ENCODE measurements at regions not wholly inside any gene's neighbourhood (a gene's known extent, or its start where the extent isn't known, plus 50 kb on each side); places are given as distances from the start of the nearest gene placed in this dataset.

- no peaks in the 10 kb centered on the region for H3K36me3 ChIP-seq (replicated peaks; ENCODE audit: control insufficient read depth, insufficient read depth, low read length)
- H3K27me3 ChIP-seq (ENCODE audit: control insufficient read depth, insufficient read depth, low read length): no peaks in the 10 kb centered on the region
- no peak for DNase-seq
- no peak overlapping the region for H3K4me3 ChIP-seq (ENCODE audit: insufficient read depth, low read depth, low read length)
Measured at GRCh38 chr16:74146643-74147042, 150.0 kb upstream of the PSMD7 start.

GRCh38 chr16:74143171-74143570 lies 153.4 kb upstream of the PSMD7 start:
- no peaks in the 10 kb centered on the region for H3K36me3 ChIP-seq (replicated peaks; ENCODE audit: control insufficient read depth, insufficient read depth, low read length)
- no peaks in the 10 kb centered on the region for H3K27me3 ChIP-seq (ENCODE audit: control insufficient read depth, insufficient read depth, low read length)
- no peak for DNase-seq
- no peak overlapping the region for H3K4me3 ChIP-seq (ENCODE audit: insufficient read depth, low read depth, low read length)

GRCh38 chr16:74141015-74141414 lies 155.6 kb upstream of the PSMD7 start:
- no peak overlapping the region for H3K4me3 ChIP-seq (ENCODE audit: insufficient read depth, low read depth, low read length)
- H3K36me3 ChIP-seq (replicated peaks; ENCODE audit: control insufficient read depth, insufficient read depth, low read length): no peaks in the 10 kb centered on the region
- H3K27me3 ChIP-seq (ENCODE audit: control insufficient read depth, insufficient read depth, low read length): no peaks in the 10 kb centered on the region
- no peak for DNase-seq

GRCh38 chr16:74140557-74140956 lies 156.1 kb upstream of the PSMD7 start:
- no peaks in the 10 kb centered on the region for H3K27me3 ChIP-seq (ENCODE audit: control insufficient read depth, insufficient read depth, low read length)
- DNase-seq: no peak
- no peak overlapping the region for H3K4me3 ChIP-seq (ENCODE audit: insufficient read depth, low read depth, low read length)
- no peaks in the 10 kb centered on the region for H3K36me3 ChIP-seq (replicated peaks; ENCODE audit: control insufficient read depth, insufficient read depth, low read length)

GRCh38 chr16:74123826-74124225 lies 172.8 kb upstream of the PSMD7 start:
- Histone ChIP-seq H3K27me3 (ENCODE audit: control insufficient read depth, insufficient read depth, low read length) (no peaks in the 10 kb centered on the region), H3K4me3 (ENCODE audit: insufficient read depth, low read depth, low read length) (no peak overlapping the region), H3K36me3 (replicated peaks; ENCODE audit: control insufficient read depth, insufficient read depth, low read length) (no peaks in the 10 kb centered on the region)
- no peak for DNase-seq

GRCh38 chr16:74123195-74123594 lies 173.4 kb upstream of the PSMD7 start:
- no peaks in the 10 kb centered on the region for H3K27me3 ChIP-seq (ENCODE audit: control insufficient read depth, insufficient read depth, low read length)
- H3K4me3 ChIP-seq (ENCODE audit: insufficient read depth, low read depth, low read length): no peak overlapping the region
- DNase-seq: no peak
- no peaks in the 10 kb centered on the region for H3K36me3 ChIP-seq (replicated peaks; ENCODE audit: control insufficient read depth, insufficient read depth, low read length)

- H3K36me3 ChIP-seq (replicated peaks; ENCODE audit: control insufficient read depth, insufficient read depth, low read length): no peaks in the 10 kb centered on the region
- no peak overlapping the region for H3K4me3 ChIP-seq (ENCODE audit: insufficient read depth, low read depth, low read length)
- no peaks in the 10 kb centered on the region for H3K27me3 ChIP-seq (ENCODE audit: control insufficient read depth, insufficient read depth, low read length)
- no peak for DNase-seq
Measured at GRCh38 chr16:74117798-74118197, 178.8 kb upstream of the PSMD7 start.

- no peak for DNase-seq
- Histone ChIP-seq H3K36me3 (replicated peaks; ENCODE audit: control insufficient read depth, insufficient read depth, low read length) (no peaks in the 10 kb centered on the region), H3K27me3 (ENCODE audit: control insufficient read depth, insufficient read depth, low read length) (no peaks in the 10 kb centered on the region), H3K4me3 (ENCODE audit: insufficient read depth, low read depth, low read length) (no peak overlapping the region)
Measured at GRCh38 chr16:74113545-74113944, 183.1 kb upstream of the PSMD7 start.

- DNase-seq: no peak
- H3K4me3 ChIP-seq (ENCODE audit: insufficient read depth, low read depth, low read length): no peak overlapping the region
- no peaks in the 10 kb centered on the region for H3K36me3 ChIP-seq (replicated peaks; ENCODE audit: control insufficient read depth, insufficient read depth, low read length)
- no peaks in the 10 kb centered on the region for H3K27me3 ChIP-seq (ENCODE audit: control insufficient read depth, insufficient read depth, low read length)
Measured at GRCh38 chr16:74111456-74111982, 185.1 kb upstream of the PSMD7 start.

GRCh38 chr16:74107795-74108610 lies 188.6 kb upstream of the PSMD7 start:
- Histone ChIP-seq H3K4me3 (ENCODE audit: insufficient read depth, low read depth, low read length) (no peak overlapping the region), H3K36me3 (replicated peaks; ENCODE audit: control insufficient read depth, insufficient read depth, low read length) (no peaks in the 10 kb centered on the region), H3K27me3 (ENCODE audit: control insufficient read depth, insufficient read depth, low read length) (no peaks in the 10 kb centered on the region)
- peak; percentile 29 for DNase-seq

GRCh38 chr16:74104022-74104421 lies 192.6 kb upstream of the PSMD7 start:
- no peaks in the 10 kb centered on the region for H3K27me3 ChIP-seq (ENCODE audit: control insufficient read depth, insufficient read depth, low read length)

GRCh38 chr16:74101379-74102137 lies 195.1 kb upstream of the PSMD7 start:
- no peak overlapping the region for H3K4me3 ChIP-seq (ENCODE audit: insufficient read depth, low read depth, low read length)
- no peaks in the 10 kb centered on the region for H3K27me3 ChIP-seq (ENCODE audit: control insufficient read depth, insufficient read depth, low read length)
- H3K36me3 ChIP-seq (replicated peaks; ENCODE audit: control insufficient read depth, insufficient read depth, low read length): no peaks in the 10 kb centered on the region
- DNase-seq: no peak

More at GRCh38 chr16:74104022-74104421, 192.6 kb upstream of the PSMD7 start:
- Histone ChIP-seq H3K4me3 (ENCODE audit: insufficient read depth, low read depth, low read length) (no peak overlapping the region), H3K36me3 (replicated peaks; ENCODE audit: control insufficient read depth, insufficient read depth, low read length) (no peaks in the 10 kb centered on the region)
- no peak for DNase-seq

- peak; percentile 7 for DNase-seq
- H3K4me3 ChIP-seq (ENCODE audit: insufficient read depth, low read depth, low read length): no peak overlapping the region
- no peaks in the 10 kb centered on the region for H3K27me3 ChIP-seq (ENCODE audit: control insufficient read depth, insufficient read depth, low read length)
- no peaks in the 10 kb centered on the region for H3K36me3 ChIP-seq (replicated peaks; ENCODE audit: control insufficient read depth, insufficient read depth, low read length)
Measured at GRCh38 chr16:74100395-74101326, 196.0 kb upstream of the PSMD7 start.

GRCh38 chr16:74099530-74099929 lies 197.1 kb upstream of the PSMD7 start:
- no peaks in the 10 kb centered on the region for H3K27me3 ChIP-seq (ENCODE audit: control insufficient read depth, insufficient read depth, low read length)
- DNase-seq: no peak

More at GRCh38 chr16:74099530-74099929, 197.1 kb upstream of the PSMD7 start:
- H3K4me3 ChIP-seq (ENCODE audit: insufficient read depth, low read depth, low read length): no peak overlapping the region
- H3K36me3 ChIP-seq (replicated peaks; ENCODE audit: control insufficient read depth, insufficient read depth, low read length): no peaks in the 10 kb centered on the region

Measured in H7 (cell line).